H1 (cell line): ENCODE measurements at regions not wholly inside any gene's neighbourhood (a gene's known extent, or its start where the extent isn't known, plus 50 kb on each side); places are given as distances from the start of the nearest gene placed in this dataset.

Experiments used
- CTCF ChIA-PET: fragments of 300-600 bp; sonication (Branson Sonifier 250); formaldehyde crosslinking; loops from one replicate; lab custom pipeline; 2021; ENCODE audit not compliant: partially characterized antibody; lab: Charles Lee
- POLR2A ChIA-PET: fragments of 300-600 bp; sonication (Branson Sonifier 250); formaldehyde crosslinking; loops from one replicate; lab custom pipeline; 2021; ENCODE audit warnings: inconsistent platforms; ENCODE audit not compliant: partially characterized antibody; lab: Charles Lee
- DNase-seq, 2 experiments: peaks; one replicate each; pipeline versions ENCODE4 v3.0.0 to v3.0.0-alpha.2; 2010 to 2022; ENCODE audit warnings: low spot score in 2 of 2, low read depth in 1 of 2, mixed read lengths in 1 of 2
- FAIRE-seq: peaks from 2 replicates; lab custom pipeline; 2011; peaks lifted over from hg19 to GRCh38; lab: Jason Lieb, UNC
- H2AFZ ChIP-seq: 2 replicates; pipeline ENCODE4 v1.8.1; 2012; ENCODE audit warnings: low read length, inconsistent platforms
- H2AK5ac ChIP-seq: 2 replicates; pipeline ENCODE4 v1.6.1; 2013; ENCODE audit warnings: low read depth, low read length
- H2BK120ac ChIP-seq: replicated peaks from 2 replicates; pipeline ENCODE3; 2013; ENCODE audit warnings: low read depth, low read length, inconsistent platforms
- H2BK12ac ChIP-seq: 2 replicates; pipeline ENCODE4 v1.6.1; 2013; ENCODE audit warnings: low read depth, low read length
- H2BK15ac ChIP-seq: 2 replicates; pipeline ENCODE4 v1.6.1; 2013; ENCODE audit warnings: low read length
- H2BK20ac ChIP-seq: 2 replicates; pipeline ENCODE4 v1.6.1; 2013; ENCODE audit warnings: low read length
- H2BK5ac ChIP-seq: 2 replicates; pipeline ENCODE4 v1.6.1; 2013; ENCODE audit warnings: low read depth, low read length
- H3K14ac ChIP-seq: 2 replicates; pipeline ENCODE4 v1.6.1; 2013; ENCODE audit warnings: inconsistent platforms; ENCODE audit not compliant: insufficient read length
- H3K18ac ChIP-seq: 2 replicates; pipeline ENCODE4 v1.6.1; 2013; ENCODE audit warnings: low read length; ENCODE audit errors: extremely low read depth
- H3K23ac ChIP-seq: 2 replicates; pipeline ENCODE4 v1.6.1; 2013; ENCODE audit warnings: inconsistent platforms; ENCODE audit not compliant: insufficient read length
- H3K23me2 ChIP-seq: 2 replicates; pipeline ENCODE4 v1.6.1; 2013; ENCODE audit warnings: low read depth, low read length
- H3K27ac ChIP-seq: 2 replicates; pipeline ENCODE4 v1.6.1; 2011; ENCODE audit warnings: low read depth, low read length, inconsistent platforms
- H3K27me3 ChIP-seq, 4 experiments: replicated peaks in 1 of 4; 1 replicate in 1 of 4; 2 replicates in 3 of 4; pipeline versions ENCODE4 v1.6.1 to v1.8.1; 2011 to 2013; ENCODE audit warnings: low read length in 3 of 4, mild to moderate bottlenecking in 3 of 4, inconsistent platforms in 2 of 4, mixed read lengths in 2 of 4, moderate library complexity in 1 of 4; ENCODE audit not compliant: control insufficient read depth in 3 of 4, insufficient read depth in 3 of 4; ENCODE audit errors: extremely low read depth in 1 of 4
- H3K36me3 ChIP-seq, 4 experiments: 2 replicates each; pipeline versions ENCODE4 v1.6.1 to v1.8.1; 2011 to 2013; ENCODE audit warnings: mild to moderate bottlenecking in 4 of 4, low read length in 3 of 4, moderate library complexity in 2 of 4, control low read depth in 1 of 4, inconsistent platforms in 1 of 4; ENCODE audit not compliant: insufficient read depth in 4 of 4, control insufficient read depth in 2 of 4
- H3K4ac ChIP-seq: replicated peaks from 2 replicates; pipeline ENCODE3; 2013; ENCODE audit warnings: low read length, low read depth, mixed read lengths, inconsistent platforms; ENCODE audit not compliant: insufficient read length
- H3K4me1 ChIP-seq, 4 experiments: replicated peaks in 1 of 4; 1 replicate in 1 of 4; 2 replicates in 3 of 4; pipeline versions ENCODE4 v1.6.1 to v1.8.1; 2011 to 2013; ENCODE audit warnings: low read length in 3 of 4, inconsistent platforms in 2 of 4, mixed read lengths in 1 of 4; ENCODE audit not compliant: insufficient read depth in 4 of 4, control insufficient read depth in 3 of 4
- H3K4me2 ChIP-seq, 2 experiments: 2 replicates each; pipeline versions ENCODE4 v1.6.1 to v1.8.1; 2011 to 2013; ENCODE audit warnings: low read depth in 2 of 2, low read length in 2 of 2, control low read depth in 1 of 2, inconsistent platforms in 1 of 2, mild to moderate bottlenecking in 1 of 2; ENCODE audit not compliant: insufficient read depth in 1 of 2
- H3K4me3 ChIP-seq, 4 experiments: fragments of 200-600, 300-600 bp in 1 of 4; sonication (generic), shearing (Covaris generic), sonication (Bioruptor Twin) in 1 of 4; 2 replicates each; pipeline versions ENCODE4 v1.5.1 to v1.8.1; 2011 to 2016; ENCODE audit warnings: low read length in 4 of 4, low read depth in 3 of 4, control low read depth in 2 of 4, inconsistent platforms in 2 of 4, mild to moderate bottlenecking in 2 of 4, mixed read lengths in 1 of 4, moderate library complexity in 1 of 4; ENCODE audit not compliant: insufficient read depth in 2 of 4; ENCODE audit errors: extremely low read depth in 1 of 4
- H3K56ac ChIP-seq: replicated peaks from 2 replicates; pipeline ENCODE3; 2013; ENCODE audit warnings: low read depth, mild to moderate bottlenecking, mixed read lengths, low read length, inconsistent platforms; ENCODE audit not compliant: insufficient read length
- H3K79me1 ChIP-seq: 2 replicates; pipeline ENCODE4 v1.6.1; 2013; ENCODE audit warnings: low read depth, low read length, control low read depth
- H3K79me2 ChIP-seq, 2 experiments: 2 replicates each; pipeline versions ENCODE4 v1.6.1 to v1.8.1; 2012 to 2013; ENCODE audit warnings: low read length in 2 of 2, mild to moderate bottlenecking in 2 of 2, inconsistent platforms in 1 of 2; ENCODE audit not compliant: insufficient read depth in 2 of 2, control insufficient read depth in 1 of 2
- H3K9ac ChIP-seq, 4 experiments: replicated peaks in 1 of 4; 1 replicate in 1 of 4; 2 replicates in 3 of 4; pipeline versions ENCODE4 v1.6.1 to v1.8.1; 2011 to 2013; ENCODE audit warnings: low read depth in 3 of 4, low read length in 3 of 4, control low read depth in 2 of 4, mild to moderate bottlenecking in 2 of 4, moderate library complexity in 2 of 4, inconsistent platforms in 1 of 4; ENCODE audit errors: extremely low read depth in 1 of 4
- H3K9me3 ChIP-seq, 2 experiments: 2 replicates each; pipeline versions ENCODE4 v1.6.1 to v1.8.1; 2012 to 2013; ENCODE audit warnings: mild to moderate bottlenecking in 2 of 2, moderate library complexity in 2 of 2, control low read depth in 1 of 2, inconsistent platforms in 1 of 2, low read depth in 1 of 2, low read length in 1 of 2, mixed read lengths in 1 of 2; ENCODE audit not compliant: insufficient read depth in 2 of 2
- H4K20me1 ChIP-seq, 2 experiments: replicated peaks in 1 of 2; 2 replicates each; pipeline versions ENCODE3 to v1.8.1; 2011 to 2013; ENCODE audit warnings: inconsistent platforms in 2 of 2, low read length in 2 of 2, mild to moderate bottlenecking in 1 of 2; ENCODE audit not compliant: insufficient read depth in 2 of 2, control insufficient read depth in 1 of 2
- H4K5ac ChIP-seq: 2 replicates; pipeline ENCODE4 v1.6.1; 2013; ENCODE audit warnings: low read length, low read depth, mixed read lengths, inconsistent platforms; ENCODE audit not compliant: insufficient read length
- H4K8ac ChIP-seq: 2 replicates; pipeline ENCODE4 v1.8.0; 2013; ENCODE audit warnings: mild to moderate bottlenecking, moderate library complexity, low read length, inconsistent platforms; ENCODE audit not compliant: insufficient read depth; ENCODE audit errors: extremely low read depth
- H4K91ac ChIP-seq: replicated peaks from 2 replicates; pipeline ENCODE3; 2013; ENCODE audit warnings: low read length, mixed read lengths, inconsistent platforms; ENCODE audit not compliant: insufficient read length
- HDAC6 ChIP-seq: IDR thresholded peaks from one replicate; pipeline ENCODE4 v1.7.1; 2012; ENCODE audit warnings: low read depth, mild to moderate bottlenecking, inconsistent platforms, low read length, moderate library complexity
- KDM5A ChIP-seq: fragments of 200-600 bp; IDR thresholded peaks from 2 replicates; pipeline ENCODE4 v1.7.1; 2012; ENCODE audit warnings: mild to moderate bottlenecking, low read length, inconsistent platforms, mixed read lengths
- POLR2A ChIP-seq, 2 experiments: IDR thresholded peaks; 1 replicate in 1 of 2; 2 replicates in 1 of 2; pipeline ENCODE4 v1.6.1; 2011; ENCODE audit warnings: low read depth in 2 of 2, low read length in 2 of 2, mild to moderate bottlenecking in 2 of 2; ENCODE audit errors: control extremely low read depth in 1 of 2
- POU5F1 ChIP-seq: IDR thresholded peaks from 2 replicates; pipeline ENCODE4 v1.6.1; 2011; ENCODE audit warnings: low read depth, mild to moderate bottlenecking, low read length, moderate library complexity
- SRF ChIP-seq: IDR thresholded peaks from 2 replicates; pipeline ENCODE4 v1.6.1; 2011; ENCODE audit warnings: mild to moderate bottlenecking, low read depth, low read length, moderate library complexity
- TAF7 ChIP-seq: optimal IDR thresholded peaks from 2 replicates; pipeline ENCODE3; 2011; ENCODE audit warnings: low read depth, mild to moderate bottlenecking, inconsistent platforms, low read length, moderate library complexity, borderline replicate concordance
- ZNF274 ChIP-seq: IDR thresholded peaks from 2 replicates; pipeline ENCODE4 v1.7.0; 2012; ENCODE audit warnings: low read length, borderline replicate concordance; ENCODE audit errors: extremely low read depth
- TF ChIP-seq, protein P1 (sequence below): IDR thresholded peaks from 2 replicates; pipeline ENCODE4 v1.6.1; 2012; ENCODE audit warnings: inconsistent platforms
- TF ChIP-seq, protein P2 (sequence below): IDR thresholded peaks from 2 replicates; pipeline ENCODE4 v1.6.1; 2012; ENCODE audit warnings: inconsistent platforms

DNA sequence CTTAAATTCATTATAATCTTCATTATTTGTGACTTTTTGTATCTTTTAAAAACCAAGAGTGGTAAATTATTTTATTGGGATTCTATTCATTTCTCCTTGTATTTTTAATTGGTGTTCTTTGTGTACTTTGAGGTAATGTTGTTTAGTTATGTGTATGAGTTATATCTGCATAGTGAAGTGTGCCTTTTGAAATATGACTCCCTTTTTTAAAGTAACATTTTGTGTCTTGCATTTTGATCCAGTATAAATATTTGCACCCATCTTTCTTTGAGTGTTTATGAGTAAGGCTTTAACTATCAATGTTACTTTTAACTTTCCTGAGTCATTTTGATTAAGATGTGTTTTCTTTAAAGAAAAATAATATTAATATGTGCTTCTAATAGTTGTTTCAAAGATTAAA lies 90.0 kb upstream of the MYOCD start:
- no peaks in the 10 kb centered on the region for H3K23me2 ChIP-seq
- no peak overlapping the region for H4K91ac ChIP-seq
- H3K79me1 ChIP-seq: no peaks in the 10 kb centered on the region
- no peak overlapping the region for H3K18ac ChIP-seq
- H4K20me1 ChIP-seq: no peaks in the 10 kb centered on the region
- no peak overlapping the region for H2AFZ ChIP-seq
- no peak overlapping the region for H2AK5ac ChIP-seq
- H2BK20ac ChIP-seq: no peak overlapping the region
- H2BK12ac ChIP-seq: no peak overlapping the region
- no peak overlapping the region for H4K8ac ChIP-seq
- POLR2A ChIA-PET: interaction anchor here (0.7 kb wide), 1 partner anchor 80 kb away, joined by 3 read pairs; no protein-coding TSS in a partner anchor
- no peak overlapping the region for H3K14ac ChIP-seq
- no peak overlapping the region for H4K5ac ChIP-seq
- H2BK120ac ChIP-seq: no peak overlapping the region
- H3K79me2 ChIP-seq: no peaks in the 10 kb centered on the region
- no peak overlapping the region for H3K4me3 ChIP-seq
- H3K27ac ChIP-seq: no peak overlapping the region
- no peaks in the 10 kb centered on the region for H3K4me1 ChIP-seq
- H3K36me3 ChIP-seq: no peaks in the 10 kb centered on the region
- H3K9me3 ChIP-seq: no peaks in the 10 kb centered on the region
- no peak overlapping the region for H3K23ac ChIP-seq
- H3K4ac ChIP-seq: no peak overlapping the region
- DNase-seq (no peak), FAIRE-seq (no peak)
- no peak overlapping the region for H2BK15ac ChIP-seq
- H3K27me3 ChIP-seq: no peaks in the 10 kb centered on the region
- H3K9ac ChIP-seq: no peak overlapping the region
- no peak overlapping the region for H3K56ac ChIP-seq
- H2BK5ac ChIP-seq: no peak overlapping the region
- H3K4me2 ChIP-seq: no peak overlapping the region
- CTCF ChIA-PET: interaction anchor here (0.9 kb wide), 1 partner anchor 91 kb away, joined by 3 read pairs; no protein-coding TSS in a partner anchor
- TF ChIP-seq, protein P1, sequence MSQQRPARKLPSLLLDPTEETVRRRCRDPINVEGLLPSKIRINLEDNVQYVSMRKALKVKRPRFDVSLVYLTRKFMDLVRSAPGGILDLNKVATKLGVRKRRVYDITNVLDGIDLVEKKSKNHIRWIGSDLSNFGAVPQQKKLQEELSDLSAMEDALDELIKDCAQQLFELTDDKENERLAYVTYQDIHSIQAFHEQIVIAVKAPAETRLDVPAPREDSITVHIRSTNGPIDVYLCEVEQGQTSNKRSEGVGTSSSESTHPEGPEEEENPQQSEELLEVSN: no peak
- TF ChIP-seq ZNF274 (no peak), KDM5A (no peak), SRF (no peak), HDAC6 (no peak), POLR2A (IDR thresholded peaks at IDR 0.05; ENCODE audit: control extremely low read depth in 1 of 2, low read depth in 2 of 2, low read length in 2 of 2) (no peak), POU5F1 (no peak), TAF7 (no peak)
- TF ChIP-seq, protein P2, sequence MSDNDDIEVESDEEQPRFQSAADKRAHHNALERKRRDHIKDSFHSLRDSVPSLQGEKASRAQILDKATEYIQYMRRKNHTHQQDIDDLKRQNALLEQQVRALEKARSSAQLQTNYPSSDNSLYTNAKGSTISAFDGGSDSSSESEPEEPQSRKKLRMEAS: no peak
